SKM-1 treated with dmso at 0.1 percent for 144 hours (cell line): ENCODE measurements at regions not wholly inside any gene's neighbourhood (a gene's known extent, or its start where the extent isn't known, plus 50 kb on each side); places are given as distances from the start of the nearest gene placed in this dataset.

Experiments
- DNase-seq: peaks from one replicate; lab custom pipeline; 2025; ENCODE audit not compliant: unreplicated experiment; lab: John Stamatoyannopoulos, UW

GRCh38 chr16:54632322-54633220 lies 298.1 kb upstream of the IRX5 start:
- DNase-seq: no peak

- DNase-seq: no peak
These were observed 298.9 kb upstream of the IRX5 start for GRCh38 chr16:54631782-54632181.

- DNase-seq: no peak
These were observed 300.2 kb upstream of the IRX5 start for GRCh38 chr16:54630284-54630967.

- DNase-seq: no peak
These were observed 301.7 kb upstream of the IRX5 start for GRCh38 chr16:54628796-54629625.

GRCh38 chr16:54627616-54628015 lies 303.0 kb upstream of the IRX5 start:
- no peak for DNase-seq

GRCh38 chr16:54623636-54624035 lies 307.0 kb upstream of the IRX5 start:
- DNase-seq: no peak

- DNase-seq: no peak
These were observed 310.5 kb upstream of the IRX5 start for GRCh38 chr16:54620197-54620596.

- DNase-seq: no peak
These were observed 314.1 kb upstream of the IRX5 start for GRCh38 chr16:54616610-54617009.

GRCh38 chr16:54605536-54606066 lies 319.0 kb upstream of the IRX3 start:
- DNase-seq: no peak

- DNase-seq: no peak
These were observed 316.1 kb upstream of the IRX3 start for GRCh38 chr16:54602666-54603065.

GRCh38 chr16:54597222-54597621 lies 310.6 kb upstream of the IRX3 start:
- DNase-seq: no peak

- DNase-seq: no peak
These were observed 309.0 kb upstream of the IRX3 start for GRCh38 chr16:54595621-54596020.

GRCh38 chr16:54594601-54595391 lies 308.2 kb upstream of the IRX3 start:
- no peak for DNase-seq

GRCh38 chr16:54591816-54592246 lies 305.2 kb upstream of the IRX3 start:
- DNase-seq: no peak

- no peak for DNase-seq
These were observed 304.2 kb upstream of the IRX3 start for GRCh38 chr16:54590836-54591235.

GRCh38 chr16:54589326-54589725 lies 302.7 kb upstream of the IRX3 start:
- DNase-seq: no peak

- no peak for DNase-seq
These were observed 301.4 kb upstream of the IRX3 start for GRCh38 chr16:54588026-54588425.

GRCh38 chr16:54587176-54587515 lies 300.6 kb upstream of the IRX3 start:
- DNase-seq: no peak

GRCh38 chr16:54586474-54587175 lies 300.0 kb upstream of the IRX3 start:
- no peak for DNase-seq

GRCh38 chr16:54585998-54586340 lies 299.4 kb upstream of the IRX3 start:
- DNase-seq: no peak
